Fibroblast of pulmonary artery (primary cell): ENCODE measurements at regions not wholly inside any gene's neighbourhood (a gene's known extent, or its start where the extent isn't known, plus 50 kb on each side); places are given as distances from the start of the nearest gene placed in this dataset.
"Not testable (repeated sequence)": the region's sequence is repeated elsewhere in the genome, so short reads cannot be mapped to it uniquely, and the experiment has no call there.

Experiments
- DNase-seq: peaks from one replicate; pipeline ENCODE4 v3.0.0-alpha.2; 2010; ENCODE audit warnings: low read depth
- H3K4me3 ChIP-seq: replicated peaks from 2 replicates; pipeline ENCODE4 v1.5.1; 2011; ENCODE audit warnings: low read depth, mild to moderate bottlenecking, control low read depth, low read length, moderate library complexity
- TF ChIP-seq, protein P1 (sequence below): IDR thresholded peaks from 2 replicates; pipeline ENCODE4 v1.5.1; 2011; ENCODE audit warnings: mild to moderate bottlenecking, control low read depth, low read length, inconsistent platforms; ENCODE audit errors: missing control alignments

GRCh38 chr21:14010729-14011128 is 200.0 kb downstream of the LIPI start:
- TF ChIP-seq, protein P1, sequence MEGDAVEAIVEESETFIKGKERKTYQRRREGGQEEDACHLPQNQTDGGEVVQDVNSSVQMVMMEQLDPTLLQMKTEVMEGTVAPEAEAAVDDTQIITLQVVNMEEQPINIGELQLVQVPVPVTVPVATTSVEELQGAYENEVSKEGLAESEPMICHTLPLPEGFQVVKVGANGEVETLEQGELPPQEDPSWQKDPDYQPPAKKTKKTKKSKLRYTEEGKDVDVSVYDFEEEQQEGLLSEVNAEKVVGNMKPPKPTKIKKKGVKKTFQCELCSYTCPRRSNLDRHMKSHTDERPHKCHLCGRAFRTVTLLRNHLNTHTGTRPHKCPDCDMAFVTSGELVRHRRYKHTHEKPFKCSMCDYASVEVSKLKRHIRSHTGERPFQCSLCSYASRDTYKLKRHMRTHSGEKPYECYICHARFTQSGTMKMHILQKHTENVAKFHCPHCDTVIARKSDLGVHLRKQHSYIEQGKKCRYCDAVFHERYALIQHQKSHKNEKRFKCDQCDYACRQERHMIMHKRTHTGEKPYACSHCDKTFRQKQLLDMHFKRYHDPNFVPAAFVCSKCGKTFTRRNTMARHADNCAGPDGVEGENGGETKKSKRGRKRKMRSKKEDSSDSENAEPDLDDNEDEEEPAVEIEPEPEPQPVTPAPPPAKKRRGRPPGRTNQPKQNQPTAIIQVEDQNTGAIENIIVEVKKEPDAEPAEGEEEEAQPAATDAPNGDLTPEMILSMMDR, result no peak
- H3K4me3 ChIP-seq, result no peak overlapping the region
- DNase-seq, result no peak

DNA sequence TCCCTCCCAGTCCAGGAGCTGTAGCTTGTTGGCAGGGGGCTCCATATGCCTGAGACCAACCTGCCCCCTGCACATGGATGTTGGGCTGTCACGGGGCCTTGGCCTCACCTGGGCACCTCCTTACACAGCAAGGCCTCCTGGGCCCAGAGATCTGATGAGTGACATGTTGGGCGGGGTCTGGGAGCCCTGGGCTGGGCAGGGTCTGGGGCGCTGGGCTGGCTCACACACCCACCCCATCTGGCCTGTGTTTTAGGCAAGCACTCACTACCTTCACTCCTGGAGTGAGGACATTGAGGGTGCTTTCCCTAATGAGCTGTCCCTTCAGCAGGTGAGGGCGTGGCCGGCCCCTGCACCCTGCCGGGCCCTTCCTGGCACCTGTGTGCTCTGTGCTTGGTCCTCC is 200.8 kb downstream of the LIPI start:
- not testable (repeated sequence) for DNase-seq, H3K4me3 ChIP-seq

- H3K4me3 ChIP-seq, DNase-seq: not testable (repeated sequence)
Measured at GRCh38 chr21:14009238-14009981, 201.3 kb downstream of the LIPI start.

DNA sequence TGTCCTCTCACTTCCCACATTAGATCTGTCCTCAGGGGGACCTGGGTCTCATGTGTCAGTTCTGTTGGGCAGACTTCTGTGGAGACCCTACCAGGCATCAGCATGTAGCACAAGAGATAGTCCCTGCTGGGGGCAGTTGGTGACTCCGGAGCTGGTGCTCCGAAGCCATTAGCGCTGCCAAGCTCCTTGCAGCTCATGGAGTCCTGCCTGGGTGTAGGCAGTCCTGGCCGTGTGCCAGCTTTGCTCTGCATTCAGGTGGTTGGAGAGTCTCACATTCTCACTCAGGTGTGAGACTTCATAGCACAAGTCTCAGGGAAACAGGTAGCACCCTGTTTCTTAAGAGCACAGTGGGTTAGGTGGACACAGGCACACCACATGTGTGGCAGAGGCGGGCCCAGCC is 202.3 kb downstream of the LIPI start:
- DNase-seq, H3K4me3 ChIP-seq: not testable (repeated sequence)

- not testable (repeated sequence) for H3K4me3 ChIP-seq, DNase-seq
Measured at GRCh38 chr21:14008006-14008405, 202.7 kb downstream of the LIPI start.

DNA sequence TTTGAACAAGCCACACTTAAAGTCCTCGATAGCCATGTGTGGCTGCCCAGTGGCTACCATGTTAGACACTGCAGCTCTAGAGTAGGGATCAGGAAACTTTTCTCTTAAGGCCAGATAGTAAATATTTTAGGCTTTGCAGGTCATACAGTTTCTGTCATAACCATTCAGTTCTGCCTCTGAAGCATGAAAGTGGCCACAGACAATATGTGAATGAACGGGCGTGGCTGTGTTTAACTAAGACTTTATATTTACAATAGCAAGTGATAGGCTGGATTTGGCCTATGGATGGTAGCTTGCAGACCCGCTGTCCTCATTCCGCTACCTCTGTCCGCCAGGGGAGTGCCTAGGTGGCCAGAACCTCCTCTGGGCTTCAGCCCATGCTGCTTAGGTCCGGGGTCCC is 204.6 kb downstream of the LIPI start:
- not testable (repeated sequence) for H3K4me3 ChIP-seq, DNase-seq

DNA sequence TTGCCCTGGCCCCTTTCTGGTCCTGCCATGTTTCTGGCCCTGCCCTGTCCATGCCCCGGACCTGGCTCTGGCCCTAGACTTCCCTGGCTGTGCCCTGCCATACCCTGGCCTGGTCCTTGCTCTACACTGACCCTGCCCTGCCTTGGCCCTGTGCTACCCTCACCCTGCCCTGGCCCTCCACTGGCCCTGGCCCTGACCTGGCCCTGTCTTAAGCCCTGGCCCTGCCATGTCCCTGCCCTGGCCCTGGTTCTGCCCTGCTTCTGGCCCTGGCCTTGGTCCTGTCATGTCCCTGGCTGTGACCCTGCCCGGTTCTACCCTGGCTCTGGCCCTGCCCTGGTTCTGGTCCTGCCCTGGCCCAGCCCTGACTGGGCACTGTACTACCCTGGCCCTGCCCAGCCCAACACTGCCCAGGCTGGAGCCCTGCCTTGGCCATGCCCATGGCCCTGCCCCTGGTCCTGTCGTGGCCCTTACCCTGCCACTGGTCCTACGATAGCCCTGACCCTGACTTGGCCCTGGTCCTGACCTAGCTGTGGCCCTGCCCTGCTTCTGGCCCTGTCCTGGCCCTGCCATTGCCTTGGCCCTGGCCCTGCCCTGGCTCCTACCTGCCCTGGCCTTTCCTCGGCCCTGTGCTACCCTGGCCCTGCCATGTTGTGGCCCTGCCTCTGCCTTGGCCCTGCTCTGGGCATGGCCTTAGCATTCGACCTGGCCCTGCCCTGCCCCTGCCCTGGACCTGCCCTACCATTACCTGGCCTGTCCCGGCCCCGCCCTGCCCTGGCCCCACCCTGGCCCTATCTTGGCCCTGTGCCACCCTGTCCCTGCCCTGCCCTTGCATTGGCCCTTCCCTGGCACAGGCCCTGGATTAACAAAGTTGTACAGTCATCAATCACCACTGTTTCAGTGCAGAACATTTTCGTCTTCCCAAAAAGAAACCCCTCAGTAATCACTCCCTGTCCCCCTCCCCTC is 223.5 kb downstream of the LIPI start:
- H3K4me3 ChIP-seq, DNase-seq: not testable (repeated sequence)

DNA sequence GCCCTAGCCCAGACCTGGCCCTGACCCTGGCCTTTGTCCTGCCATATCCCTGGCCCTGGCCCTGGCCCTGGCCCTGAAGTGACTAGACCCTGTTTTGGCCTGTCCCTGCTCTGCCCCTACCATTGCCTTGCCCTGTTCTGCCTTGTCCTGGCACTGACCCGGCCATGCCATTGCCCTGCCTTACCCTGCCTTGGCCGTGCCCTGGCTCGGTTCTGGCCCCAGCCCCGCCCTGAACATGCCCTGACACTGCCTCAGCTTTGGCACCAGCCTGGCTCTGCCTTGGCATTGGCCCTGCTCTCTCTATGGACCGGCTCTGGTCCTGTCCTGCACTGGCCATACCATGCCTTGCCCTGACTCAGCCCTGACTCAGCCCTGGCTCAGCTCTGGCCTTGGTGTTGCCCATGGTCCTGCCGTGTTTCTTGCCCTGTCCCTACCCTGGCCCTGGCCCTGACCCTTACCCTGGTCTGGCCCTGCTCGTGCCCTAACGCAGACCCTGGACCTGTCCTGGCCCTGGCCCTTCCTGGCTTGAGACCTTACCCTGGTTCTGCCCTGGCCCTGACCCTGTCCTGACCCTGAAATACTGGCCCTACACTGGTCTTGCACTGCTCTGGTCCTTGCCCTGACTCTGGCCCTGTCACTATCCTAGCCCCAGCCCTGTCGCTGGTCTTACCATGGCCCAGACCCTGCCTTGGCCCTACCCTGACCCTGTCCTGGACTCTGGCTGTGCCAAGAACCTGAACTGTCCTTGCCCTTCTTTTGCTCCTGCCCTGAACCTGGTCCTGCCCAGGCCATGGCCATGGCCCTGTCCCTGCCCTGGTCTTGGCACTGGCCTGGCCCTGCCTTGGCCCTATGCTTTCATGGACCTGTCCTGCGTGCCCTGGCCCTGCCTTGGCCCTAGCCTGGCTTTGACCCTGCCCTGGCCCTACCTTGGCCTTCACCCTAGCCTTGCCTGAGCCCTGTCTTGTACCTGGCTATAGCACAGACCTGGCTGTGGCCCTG is 224.6 kb downstream of the LIPI start:
- H3K4me3 ChIP-seq, DNase-seq: not testable (repeated sequence)

DNA sequence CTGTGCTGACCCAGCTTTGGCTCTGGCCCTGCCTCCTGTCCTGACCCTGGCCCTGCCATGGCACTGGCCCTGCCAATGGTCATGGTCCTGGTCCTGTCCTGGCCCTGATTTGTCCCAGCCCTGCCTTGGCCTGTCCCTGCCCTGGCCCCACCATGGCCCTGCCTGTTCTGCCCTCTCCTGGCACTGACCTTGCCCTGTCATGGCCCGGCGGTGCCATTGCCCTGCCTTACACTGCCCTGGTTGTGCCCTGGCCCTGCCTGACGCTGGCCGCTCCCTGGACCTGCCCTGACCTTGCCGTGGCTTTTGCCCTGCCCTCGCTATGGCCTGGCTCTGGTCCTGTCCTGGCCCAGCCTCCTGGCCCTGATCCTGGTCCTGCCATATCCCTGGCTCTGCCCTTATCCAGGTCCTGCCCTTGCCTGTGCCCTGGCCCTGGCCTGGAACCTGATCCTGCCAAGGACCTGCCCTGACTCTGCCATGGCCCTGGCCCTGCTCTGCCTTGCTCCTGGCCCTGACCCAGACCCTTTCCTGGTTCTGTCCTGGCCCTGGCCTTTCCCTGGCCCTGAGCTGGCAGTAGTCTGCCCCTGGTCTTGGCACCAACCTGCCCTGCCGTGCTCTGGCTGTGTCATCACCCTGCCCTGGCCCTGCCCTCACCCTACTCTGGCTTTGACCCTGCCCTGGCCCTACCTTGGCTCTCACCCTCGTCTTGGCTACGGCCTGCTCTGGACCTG is 225.5 kb downstream of the LIPI start:
- DNase-seq, H3K4me3 ChIP-seq: not testable (repeated sequence)

DNA sequence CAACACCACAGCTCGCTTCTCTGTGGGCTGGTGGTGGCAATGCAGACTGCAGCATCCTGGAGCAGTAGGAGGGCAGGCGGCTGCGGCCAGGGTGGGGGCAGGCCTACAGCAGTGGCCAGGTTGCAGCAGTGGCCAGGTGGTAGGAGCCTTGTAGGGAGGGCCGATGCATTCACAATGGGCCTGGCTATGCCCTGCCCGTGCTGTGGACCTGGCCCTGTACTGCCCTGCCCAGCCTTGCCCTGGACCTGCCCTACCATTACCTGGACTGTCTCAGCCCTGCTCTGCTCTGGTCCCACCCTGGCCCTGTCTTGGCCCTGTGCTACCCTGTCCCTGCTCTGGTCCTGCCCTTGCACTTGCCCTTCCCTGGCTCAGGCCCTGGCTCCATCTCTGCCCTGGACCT is 226.0 kb downstream of the LIPI start:
- not testable (repeated sequence) for H3K4me3 ChIP-seq, DNase-seq

GRCh38 chr21:13981176-13982087 is 229.3 kb downstream of the LIPI start:
- not testable (repeated sequence) for DNase-seq, H3K4me3 ChIP-seq

DNA sequence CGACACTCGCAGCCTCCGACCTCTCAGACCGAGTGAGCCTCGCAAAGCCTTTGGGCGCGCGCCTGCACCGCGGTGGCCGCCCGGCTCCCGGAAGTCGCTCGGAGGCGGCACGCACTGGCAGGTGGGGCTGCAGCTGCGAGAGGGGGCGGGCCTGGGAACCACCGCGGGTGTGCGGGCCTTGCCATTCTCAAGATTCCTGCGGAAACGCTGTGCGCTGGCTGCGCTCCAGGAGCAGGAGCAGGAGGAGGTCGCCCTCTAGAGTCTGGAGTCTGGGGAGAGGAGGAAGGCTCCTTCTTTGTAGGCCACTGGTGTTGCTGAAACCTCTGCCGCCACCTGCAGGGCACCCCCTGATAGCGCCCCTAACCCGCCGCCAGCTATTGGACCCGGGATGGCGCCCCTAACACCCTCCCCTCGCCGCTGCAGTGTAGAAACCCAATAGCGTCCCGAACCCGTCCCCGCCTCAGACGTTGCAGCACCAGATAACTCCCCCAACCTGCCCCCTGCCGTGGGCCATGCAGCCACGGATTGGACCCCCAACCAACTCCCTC is 230.6 kb downstream of the LIPI start:
- not testable (repeated sequence) for H3K4me3 ChIP-seq
- DNase-seq, result peak; percentile 14

GRCh38 chr21:13979608-13980007 is 231.1 kb downstream of the LIPI start:
- DNase-seq, H3K4me3 ChIP-seq: not testable (repeated sequence)

DNA sequence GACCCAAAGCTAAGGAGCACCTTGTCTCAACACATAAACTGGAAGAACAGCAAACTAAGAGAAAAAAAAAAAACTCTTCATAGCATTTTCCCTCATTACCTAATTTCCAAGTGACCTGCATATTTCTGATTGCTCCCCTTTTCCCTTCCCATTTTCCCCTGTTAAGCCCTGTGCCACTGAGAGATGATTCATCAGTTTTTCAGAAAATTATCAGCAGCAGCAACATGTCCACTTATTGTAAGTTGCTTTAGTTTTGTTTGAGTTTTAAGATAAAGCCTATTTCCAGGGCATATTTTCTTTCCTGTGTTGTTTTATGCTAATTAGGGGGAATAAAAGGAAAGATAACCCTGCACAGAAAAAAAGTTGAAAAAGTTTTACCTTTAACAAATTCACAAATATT is 236.2 kb downstream of the LIPI start:
- not testable (repeated sequence) for H3K4me3 ChIP-seq, DNase-seq

DNA sequence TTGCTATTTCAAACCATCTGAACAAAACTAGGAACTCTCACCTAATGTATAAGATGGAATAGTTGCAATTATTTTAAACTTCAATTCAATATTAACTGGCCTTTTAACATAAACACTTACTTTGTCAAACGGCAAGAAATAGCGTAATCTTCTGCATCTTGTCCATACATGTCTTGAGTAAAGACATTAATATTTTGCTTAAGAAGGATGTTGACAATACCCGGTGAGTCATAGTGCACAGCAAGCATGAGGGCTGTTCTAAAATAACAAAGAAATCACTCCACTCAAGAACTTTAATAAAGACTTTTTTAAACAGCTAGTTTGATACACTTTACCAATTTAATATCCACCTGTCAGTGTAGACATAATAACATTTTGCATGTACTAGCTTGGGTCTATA is 240.9 kb downstream of the LIPI start:
- not testable (repeated sequence) for H3K4me3 ChIP-seq, DNase-seq
